Lower leg skin (tissue), 4 donors: ENCODE measurements at regions not wholly inside any gene's neighbourhood (a gene's known extent, or its start where the extent isn't known, plus 50 kb on each side); places are given as distances from the start of the nearest gene placed in this dataset.

ENCODE experiments used
- DNase-seq, 2 donors: peaks; one replicate each; pipeline ENCODE4 v3.0.0-alpha.2; 2019; ENCODE audit warnings: low spot score in 2 of 2
- H3K4me3 ChIP-seq: fragments of 200-600 bp; sonication (generic); 2 replicates; pipeline ENCODE4 v1.5.1; 2017; ENCODE audit warnings: mild to moderate bottlenecking, low read depth; ENCODE audit not compliant: poor library complexity, severe bottlenecking
- CTCF ChIP-seq, 3 donors: fragments of 450-650 bp; IDR thresholded peaks; one replicate each; pipeline ENCODE4 v1.5.1; 2016; ENCODE audit warnings: antibody characterized with exemption in 3 of 3, mild to moderate bottlenecking in 3 of 3, moderate library complexity in 2 of 3
- POLR2A ChIP-seq, 2 donors: fragments of 450-650 bp; IDR thresholded peaks; one replicate each; pipeline ENCODE4 v1.6.1; 2016 to 2017; ENCODE audit warnings: antibody characterized with exemption in 2 of 2, mild to moderate bottlenecking in 1 of 2, moderate library complexity in 1 of 2
- WGBS, 2 donors: methylation state at CpG; one replicate each; pipeline ENCODE4 v1.1.5; 2018; 5-methylcytosine and 5-hydroxymethylcytosine counted together
- intact Hi-C: fragments of 100-400 bp; cut with DNase I; formaldehyde crosslinking; loops from one replicate; pipeline ENCODE4 v1.15.0; 2023; ENCODE audit warnings: low total_unique reads

- DNase-seq: no peak
- TF ChIP-seq POLR2A (IDR thresholded peaks at IDR 0.05): no peak
- H3K4me3 ChIP-seq: no peak overlapping the region
- WGBS, 2 donors: 82 to 85% methylated on average over 2 of the region's 2 CpGs
- intact Hi-C loops: no loop called here
Observed at GRCh38 chr13:34064456-34065205, 246.7 kb downstream of the RFC3 start.

DNA sequence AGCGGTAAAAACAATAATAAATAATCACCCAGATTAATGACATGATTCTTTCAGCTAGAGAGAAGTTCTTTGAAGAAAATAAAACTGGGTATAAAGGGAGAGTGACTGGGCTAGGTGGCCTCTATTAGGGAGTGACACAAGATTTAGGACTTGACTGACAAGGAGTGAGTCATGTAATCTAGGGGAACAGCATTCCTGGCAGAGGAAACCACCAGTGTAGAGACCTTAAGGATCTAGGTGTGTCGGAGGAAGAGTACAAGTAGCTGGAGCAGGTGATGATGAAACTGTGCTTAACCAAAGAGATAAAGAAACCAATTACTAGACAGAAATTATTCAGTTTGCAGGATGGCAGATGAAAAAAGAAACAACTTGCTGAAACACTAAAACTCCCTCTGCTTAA lies 248.0 kb downstream of the RFC3 start:
- H3K4me3 ChIP-seq: no peak overlapping the region
- WGBS, 2 donors: 61 to 66% methylated on average over 2 of the region's 2 CpGs
- DNase-seq: no peak
- intact Hi-C loops: no loop called here
- TF ChIP-seq POLR2A (IDR thresholded peaks at IDR 0.05) (no peak), CTCF (IDR thresholded peaks at IDR 0.05) (no peak)

DNA sequence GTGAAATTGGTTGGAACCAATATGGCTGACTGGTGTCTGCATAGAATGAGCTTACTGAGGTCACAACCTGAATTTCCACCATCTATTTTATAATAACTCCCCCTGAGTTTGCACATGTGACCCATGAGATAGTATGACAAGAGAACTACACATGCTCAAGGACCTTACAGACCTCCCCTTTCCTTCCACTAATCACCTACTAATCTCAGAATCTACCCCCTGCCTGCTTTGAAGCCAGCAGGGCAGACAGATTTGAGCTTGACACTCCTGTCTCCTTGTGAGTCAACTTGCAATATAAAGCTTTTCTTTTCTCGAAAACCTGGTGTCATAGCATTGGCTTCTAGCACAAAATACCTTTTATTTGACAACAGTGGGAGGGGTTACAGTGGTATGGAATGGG lies 248.4 kb downstream of the RFC3 start:
- intact Hi-C loops: no loop called here
- 80 to 91% methylated on average over 1 of the region's 1 CpG for WGBS, 2 donors
- DNase-seq: no peak
- H3K4me3 ChIP-seq: no peak overlapping the region
- no peak for TF ChIP-seq CTCF (IDR thresholded peaks at IDR 0.05)
- no peak for TF ChIP-seq POLR2A (IDR thresholded peaks at IDR 0.05)

DNA sequence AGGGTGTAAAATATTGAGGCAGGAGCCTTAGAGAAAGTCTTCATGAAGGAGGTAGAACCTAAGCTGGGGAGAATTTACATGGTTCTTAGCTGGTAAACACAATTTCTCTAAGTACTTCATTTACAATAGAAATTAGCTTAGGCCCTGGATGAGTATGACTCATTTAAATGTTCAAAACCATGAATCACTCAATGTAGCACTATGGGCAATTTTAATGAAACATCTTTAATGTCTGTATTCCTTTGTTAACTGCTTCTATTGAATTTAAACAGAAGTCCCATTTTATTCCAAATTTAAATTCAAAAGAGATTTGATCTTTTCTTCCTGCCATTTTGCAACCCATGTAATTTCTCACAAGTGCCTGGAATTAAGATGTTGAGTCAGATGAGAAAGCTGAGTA lies 252.1 kb downstream of the RFC3 start:
- DNase-seq: no peak
- TF ChIP-seq POLR2A (IDR thresholded peaks at IDR 0.05): no peak
- TF ChIP-seq CTCF (IDR thresholded peaks at IDR 0.05): no peak
- no peak overlapping the region for H3K4me3 ChIP-seq
- intact Hi-C loops: no loop called here

GRCh38 chr13:34070544-34071303 lies 252.8 kb downstream of the RFC3 start:
- WGBS, 2 donors: 62 to 74% methylated on average over 2 of the region's 2 CpGs
- H3K4me3 ChIP-seq: no peak overlapping the region
- intact Hi-C loops: no loop called here
- no peak for DNase-seq
- TF ChIP-seq CTCF (IDR thresholded peaks at IDR 0.05) (no peak), POLR2A (IDR thresholded peaks at IDR 0.05) (no peak)

GRCh38 chr13:34076319-34076718 lies 258.4 kb downstream of the RFC3 start:
- TF ChIP-seq POLR2A (IDR thresholded peaks at IDR 0.05) (no peak), CTCF (IDR thresholded peaks at IDR 0.05) (no peak)
- H3K4me3 ChIP-seq: no peak overlapping the region
- WGBS, 2 donors: 92 to 96% methylated on average over 1 of the region's 1 CpG
- intact Hi-C loops: no loop called here
- DNase-seq: no peak
